Rectal smooth muscle tissue (tissue), 1 donor: ENCODE measurements at regions not wholly inside any gene's neighbourhood (a gene's known extent, or its start where the extent isn't known, plus 50 kb on each side); places are given as distances from the start of the nearest gene placed in this dataset.
"Not testable (repeated sequence)": the region's sequence is repeated elsewhere in the genome, so short reads cannot be mapped to it uniquely, and the experiment has no call there.

Source experiments
- H3K27ac ChIP-seq: one replicate; pipeline ENCODE4 v1.7.0; 2013; ENCODE audit warnings: low read depth, low read length, inconsistent platforms
- H3K27me3 ChIP-seq: one replicate; pipeline ENCODE4 v1.7.0; 2013; ENCODE audit warnings: low read length; ENCODE audit not compliant: control insufficient read depth, insufficient read depth
- H3K36me3 ChIP-seq: one replicate; pipeline ENCODE4 v1.7.0; 2013; ENCODE audit warnings: low read length; ENCODE audit not compliant: control insufficient read depth, insufficient read depth
- H3K4me1 ChIP-seq: one replicate; pipeline ENCODE4 v1.7.0; 2013; ENCODE audit warnings: low read length; ENCODE audit not compliant: control insufficient read depth, insufficient read depth
- H3K4me3 ChIP-seq: one replicate; pipeline ENCODE4 v1.7.0; 2013; ENCODE audit warnings: low read length
- H3K9ac ChIP-seq: one replicate; pipeline ENCODE4 v1.7.0; 2013; ENCODE audit warnings: low read length

DNA sequence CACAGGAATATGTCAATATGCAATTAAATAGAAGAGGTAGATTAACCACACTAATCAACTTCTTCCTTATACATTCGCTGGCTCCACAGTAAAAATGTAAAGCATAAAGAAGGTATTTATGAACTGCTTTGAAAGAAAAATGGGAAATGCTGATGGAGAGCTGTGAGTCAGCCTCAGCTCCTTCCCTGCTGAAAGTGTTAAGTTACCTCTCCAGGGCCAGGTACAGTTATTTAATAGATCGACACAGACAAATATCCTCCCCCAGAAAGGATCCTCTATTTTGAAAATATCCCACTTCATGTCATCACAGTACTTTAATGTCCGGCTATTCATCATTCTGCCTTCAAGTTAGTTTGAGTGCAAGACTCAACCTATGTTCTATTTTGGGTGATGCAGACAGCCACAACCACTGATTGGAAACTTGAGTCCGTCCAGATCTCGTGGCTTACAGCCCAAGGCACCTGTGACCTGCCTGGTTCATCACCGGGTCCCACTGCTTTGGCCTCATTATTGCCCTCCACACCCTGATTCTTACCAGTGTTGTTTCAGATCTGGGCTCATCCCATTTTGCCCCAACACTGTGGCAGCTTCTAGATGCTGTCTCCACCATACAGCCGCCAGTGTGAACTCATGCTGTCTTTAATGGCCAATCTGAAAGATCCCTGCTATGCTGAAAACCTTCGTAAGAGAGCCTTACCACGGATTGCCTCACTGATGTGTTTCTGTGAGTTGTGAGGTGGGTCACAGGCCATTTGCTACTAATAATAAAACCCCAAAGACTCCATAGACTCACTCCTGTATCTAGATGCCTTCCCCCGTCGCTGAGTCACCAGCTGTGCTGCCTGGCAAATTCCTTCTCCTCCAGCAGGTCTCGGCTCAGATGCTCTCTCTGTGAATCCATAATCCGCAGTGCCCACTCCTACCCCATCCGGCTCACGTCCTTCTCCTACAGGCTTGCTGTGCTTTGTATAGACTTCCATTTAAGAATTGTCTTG, 56.2 kb upstream of the DDAH1 start:
- not testable (repeated sequence) for H3K4me3 ChIP-seq, H3K36me3 ChIP-seq, H3K27me3 ChIP-seq, H3K27ac ChIP-seq, H3K4me1 ChIP-seq, H3K9ac ChIP-seq

- H3K27me3 ChIP-seq, H3K27ac ChIP-seq, H3K36me3 ChIP-seq, H3K9ac ChIP-seq, H3K4me1 ChIP-seq, H3K4me3 ChIP-seq: not testable (repeated sequence)
Measured at GRCh38 chr1:85522458-85522857, 57.5 kb upstream of the DDAH1 start.

DNA sequence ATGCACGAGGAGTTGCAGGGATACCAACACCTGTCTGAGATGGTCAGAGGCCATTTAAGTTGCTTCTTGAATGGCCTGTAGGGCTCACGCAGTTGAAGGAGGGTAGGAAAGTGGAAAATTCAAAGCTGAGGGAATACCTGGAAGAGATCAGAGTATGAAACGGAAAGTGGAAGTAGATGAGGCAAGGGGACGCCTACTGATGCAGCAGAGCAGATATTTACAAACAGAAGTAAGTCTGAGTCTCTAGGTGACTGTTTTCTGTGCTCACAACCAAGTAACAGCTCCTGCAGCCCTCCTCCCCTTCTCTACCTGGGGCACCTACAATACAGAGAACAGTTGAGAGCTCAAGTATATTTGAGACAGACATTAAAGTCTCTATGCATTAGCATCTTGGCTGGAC, 57.5 kb upstream of the CCN1 start:
- H3K36me3 ChIP-seq, H3K27ac ChIP-seq, H3K27me3 ChIP-seq, H3K4me1 ChIP-seq, H3K9ac ChIP-seq, H3K4me3 ChIP-seq: not testable (repeated sequence)

DNA sequence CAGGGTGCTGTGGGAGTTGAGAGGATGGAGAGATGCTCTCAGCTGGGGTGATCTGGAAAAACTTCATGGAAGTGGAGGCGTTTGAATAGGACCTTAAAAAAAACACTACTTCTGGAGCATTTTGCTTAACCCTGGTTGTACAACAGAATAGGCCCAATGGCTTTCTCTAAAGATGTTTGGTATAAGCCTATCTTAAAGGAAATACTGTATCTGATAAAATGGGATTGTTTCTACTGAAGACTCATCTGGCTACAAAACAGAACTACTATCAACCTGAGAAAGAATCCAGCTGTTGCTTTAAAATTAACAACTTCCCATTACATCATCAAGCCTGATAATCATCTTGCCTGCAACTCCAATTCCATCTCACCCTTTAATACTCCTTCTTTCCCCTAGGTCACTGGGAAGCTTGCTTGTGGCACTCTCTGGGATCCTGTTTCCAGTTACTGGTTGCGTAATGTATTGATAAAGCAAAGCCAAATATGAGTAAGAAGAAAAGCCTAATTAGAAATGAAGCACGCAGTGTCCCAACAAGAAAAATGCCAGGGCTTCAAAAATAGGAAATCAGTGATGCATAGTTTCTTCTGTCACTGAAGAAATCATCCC, 56.2 kb upstream of the CCN1 start:
- H3K36me3 ChIP-seq = not testable (repeated sequence)

GRCh38 chr1:85525591-85525991, 55.0 kb upstream of the CCN1 start:
- H3K36me3 ChIP-seq, H3K4me1 ChIP-seq, H3K27me3 ChIP-seq, H3K4me3 ChIP-seq, H3K9ac ChIP-seq: not testable (repeated sequence)
- H3K27ac ChIP-seq = peak overlapping the region; percentile 74

More for the DNA sequence above, 56.2 kb upstream of the CCN1 start:
- not testable (repeated sequence) for H3K4me1 ChIP-seq, H3K4me3 ChIP-seq, H3K9ac ChIP-seq, H3K27ac ChIP-seq, H3K27me3 ChIP-seq

- peak overlapping the region; percentile 74 for H3K27ac ChIP-seq
- not testable (repeated sequence) for H3K36me3 ChIP-seq, H3K4me1 ChIP-seq, H3K4me3 ChIP-seq, H3K27me3 ChIP-seq, H3K9ac ChIP-seq
Measured at GRCh38 chr1:85526216-85526615, 54.3 kb upstream of the CCN1 start.

DNA sequence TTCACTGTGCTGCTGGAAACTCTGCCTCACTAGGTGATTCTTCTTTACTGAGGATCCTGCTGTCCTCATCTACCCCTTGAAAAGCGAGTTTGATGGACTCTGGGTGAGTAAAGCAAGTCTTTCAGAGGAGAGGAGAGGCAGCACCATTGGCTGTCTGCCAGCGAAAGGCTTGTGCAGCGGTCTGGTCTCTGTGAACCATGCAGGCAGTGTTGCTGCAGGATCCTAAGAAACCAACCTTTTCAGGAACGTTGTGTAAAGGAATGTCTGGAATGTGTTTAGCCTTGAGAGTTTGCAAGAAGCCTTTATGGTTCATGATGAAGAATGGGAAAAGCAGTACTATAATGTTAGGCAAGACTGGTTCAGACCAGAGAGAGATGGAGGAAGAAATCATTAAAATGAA, 53.4 kb upstream of the CCN1 start:
- not testable (repeated sequence) for H3K4me3 ChIP-seq, H3K9ac ChIP-seq, H3K27me3 ChIP-seq, H3K36me3 ChIP-seq, H3K4me1 ChIP-seq
- peak overlapping the region; percentile 58 for H3K27ac ChIP-seq
